GM12878 (cell line): ENCODE measurements at regions not wholly inside any gene's neighbourhood (a gene's known extent, or its start where the extent isn't known, plus 50 kb on each side); places are given as distances from the start of the nearest gene placed in this dataset.

ENCODE experiments used
- ATAC-seq: fragments of 200-7000 bp; cut with Tn5 transposase; 3 replicates; pipeline ENCODE4 v1.9.1; 2020; ENCODE audit warnings: mild to moderate bottlenecking, moderate library complexity
- BruUV-seq: library from RNA; stranded (reverse); fragments of 400-500 nt; replicated peaks from 2 replicates; lab custom pipeline; 2021; lab: Mats Ljungman, UMichigan
- CTCF ChIA-PET: fragments of 300-600 bp; sonication (Branson Sonifier 250); formaldehyde crosslinking; extraction: SDS; loops from one replicate; lab custom pipeline; 2021; ENCODE audit warnings: inconsistent platforms; lab: Yijun Ruan, JAX
- POLR2A ChIA-PET: fragments of 350-600 bp; formaldehyde crosslinking; extraction: SDS; loops from one replicate; lab custom pipeline; 2021; ENCODE audit warnings: inconsistent platforms; lab: Charles Lee
- RAD21 ChIA-PET: fragments of 300-600 bp; sonication (Branson Sonifier 250); formaldehyde crosslinking; loops from one replicate; lab custom pipeline; 2023; ENCODE audit warnings: antibody characterized with exemption; ENCODE audit not compliant: unreplicated experiment; lab: Charles Lee
- SMC1A ChIA-PET: fragments of 300-600 bp; sonication (Branson Sonifier 250); formaldehyde crosslinking; loops from one replicate; lab custom pipeline; 2023; ENCODE audit not compliant: unreplicated experiment, uncharacterized antibody; lab: Charles Lee
- DNase-seq: peaks from one replicate; pipeline ENCODE4 v3.0.0-alpha.2; 2011; ENCODE audit warnings: low read depth, low spot score
- FAIRE-seq: peaks from 3 replicates; lab custom pipeline; 2011; peaks lifted over from hg19 to GRCh38; lab: Jason Lieb, UNC
- H2AFZ ChIP-seq: 2 replicates; pipeline ENCODE4 v1.6.0; 2011; ENCODE audit warnings: low read depth, low read length, control low read depth; ENCODE audit not compliant: control insufficient read depth
- H3K27ac ChIP-seq: 2 replicates; pipeline ENCODE4 v1.5.1; 2011; ENCODE audit warnings: control low read depth; ENCODE audit not compliant: control insufficient read depth, insufficient read depth
- H3K27me3 ChIP-seq, 2 experiments: replicated peaks in 1 of 2; 2 replicates each; pipeline versions ENCODE4 v1.6.0 to v1.6.1; 2011; ENCODE audit warnings: low read length in 1 of 2; ENCODE audit not compliant: control insufficient read depth in 2 of 2, insufficient read depth in 2 of 2
- H3K36me3 ChIP-seq, 2 experiments: 2 replicates each; pipeline ENCODE4 v1.5.1; 2011; ENCODE audit warnings: low read length in 1 of 2; ENCODE audit not compliant: control insufficient read depth in 2 of 2, insufficient read depth in 2 of 2
- H3K4me1 ChIP-seq: 2 replicates; pipeline ENCODE4 v1.6.1; 2011; ENCODE audit warnings: mild to moderate bottlenecking, low read length, moderate library complexity, mixed read lengths; ENCODE audit not compliant: control insufficient read depth, insufficient read depth
- H3K4me2 ChIP-seq: 2 replicates; pipeline ENCODE4 v1.6.0; 2011; ENCODE audit warnings: control low read depth; ENCODE audit not compliant: control insufficient read depth, insufficient read depth
- H3K4me3 ChIP-seq: fragments of 200-600 bp; sonication (generic); 2 replicates; pipeline ENCODE4 v1.5.1; 2016
- H3K79me2 ChIP-seq: 2 replicates; pipeline ENCODE4 v1.6.0; 2011; ENCODE audit warnings: low read length; ENCODE audit not compliant: control insufficient read depth, insufficient read depth
- H3K9ac ChIP-seq: 2 replicates; pipeline ENCODE4 v1.8.0; 2011; ENCODE audit warnings: low read length, control low read depth, mixed read lengths; ENCODE audit not compliant: control insufficient read depth, insufficient read depth
- H3K9me3 ChIP-seq: replicated peaks from 3 replicates; pipeline ENCODE4 v1.5.1; 2011; ENCODE audit warnings: mild to moderate bottlenecking, low read length; ENCODE audit not compliant: control insufficient read depth, insufficient read depth
- H4K20me1 ChIP-seq: 2 replicates; pipeline ENCODE4 v1.6.0; 2011; ENCODE audit not compliant: control insufficient read depth, insufficient read depth
- ATF2 ChIP-seq: IDR thresholded peaks from 2 replicates; pipeline ENCODE4 v1.6.1; 2012; ENCODE audit warnings: low read length, inconsistent platforms
- BCLAF1 ChIP-seq: fragments of 450-650 bp; IDR thresholded peaks from 2 replicates; pipeline ENCODE4 v1.6.1; 2017; ENCODE audit warnings: antibody characterized with exemption, mild to moderate bottlenecking, moderate library complexity
- CEBPB ChIP-seq, 2 experiments: fragments of 150-350 bp in 1 of 2; IDR thresholded peaks; 2 replicates each; pipeline ENCODE4 v1.6.1; 2012 to 2014; ENCODE audit warnings: low read depth in 2 of 2, low read length in 2 of 2, borderline replicate concordance in 1 of 2, inconsistent platforms in 1 of 2
- DPF2 ChIP-seq: fragments of 450-650 bp; IDR thresholded peaks from 2 replicates; pipeline ENCODE4 v1.6.1; 2017; ENCODE audit warnings: mild to moderate bottlenecking
- MYB ChIP-seq: fragments of 150-350 bp; IDR thresholded peaks from 2 replicates; pipeline ENCODE4 v1.6.1; 2014; ENCODE audit warnings: mild to moderate bottlenecking, low read depth, low read length, borderline replicate concordance
- NFYA ChIP-seq: IDR thresholded peaks from 2 replicates; pipeline ENCODE4 v1.6.1; 2011; ENCODE audit warnings: low read depth, mild to moderate bottlenecking, low read length, improper control_type of control experiment, borderline replicate concordance
- POLR2AphosphoS5 ChIP-seq: IDR thresholded peaks from 2 replicates; pipeline ENCODE4 v1.6.1; 2011; ENCODE audit warnings: mild to moderate bottlenecking, low read length, inconsistent platforms
- SPI1 ChIP-seq: IDR thresholded peaks from 2 replicates; pipeline ENCODE4 v1.6.1; 2011; ENCODE audit warnings: low read depth, mild to moderate bottlenecking, low read length, moderate library complexity, borderline replicate concordance; ENCODE audit not compliant: insufficient read depth
- SREBF2 ChIP-seq: IDR thresholded peaks from 2 replicates; pipeline ENCODE4 v1.6.1; 2012; ENCODE audit warnings: mild to moderate bottlenecking, low read length
- ZBTB40 ChIP-seq: fragments of 450-650 bp; IDR thresholded peaks from 2 replicates; pipeline ENCODE4 v1.6.1; 2016; ENCODE audit warnings: mild to moderate bottlenecking, moderate library complexity, borderline replicate concordance
- WGBS: methylation state at CpG from one replicate; pipeline ENCODE4 v1.1.6; 2016; ENCODE audit warnings: low lambda C conversion rate; ENCODE audit not compliant: insufficient replicate concordance, insufficient coverage; ENCODE audit errors: missing lambda C conversion rate; 5-methylcytosine and 5-hydroxymethylcytosine counted together
- in situ Hi-C: fragments of 300-500 bp; cut with MboI; formaldehyde crosslinking; loops from 9 replicates; pipeline ENCODE4 v1.14.3; 2018; ENCODE audit warnings: mixed read lengths
- intact Hi-C: fragments of 100-400 bp; cut with micrococcal nuclease; formaldehyde crosslinking; loops from one replicate; pipeline ENCODE4 v1.14.2; 2022; ENCODE audit not compliant: unreplicated experiment

- no peaks in the 10 kb centered on the region for H4K20me1 ChIP-seq
- H3K9me3 ChIP-seq: no peaks in the 10 kb centered on the region
- H3K36me3 ChIP-seq: no peaks in the 10 kb centered on the region
- ATAC-seq (no peak), DNase-seq (no peak), FAIRE-seq (no peak)
- H2AFZ ChIP-seq: no peak overlapping the region
- WGBS: 3% methylated on average over 2 of the region's 2 CpGs
- ChIA-PET RAD21 (no interaction called here), SMC1A (no interaction called here), POLR2A (no interaction called here), CTCF (no interaction called here)
- TF ChIP-seq DPF2 (no peak), SREBF2 (no peak)
- no peak overlapping the region for H3K27ac ChIP-seq
- no peak overlapping the region for H3K4me3 ChIP-seq
- no peaks in the 10 kb centered on the region for H3K4me1 ChIP-seq
- intact Hi-C loops (no loop called here), in situ Hi-C loops (no loop called here)
- H3K27me3 ChIP-seq: no peaks in the 10 kb centered on the region
- H3K9ac ChIP-seq: no peak overlapping the region
- H3K79me2 ChIP-seq: no peaks in the 10 kb centered on the region
- H3K4me2 ChIP-seq: no peak overlapping the region
- BruUV-seq: no TSS peak
Observed at GRCh38 chr10:109591601-109592000, 331.7 kb downstream of the XPNPEP1 start.

GRCh38 chr10:109588259-109588658, 335.1 kb downstream of the XPNPEP1 start:
- intact Hi-C loops (no loop called here), in situ Hi-C loops (no loop called here)
- Histone ChIP-seq H3K36me3 (no peaks in the 10 kb centered on the region), H3K4me3 (no peak overlapping the region), H3K9me3 (no peaks in the 10 kb centered on the region), H2AFZ (no peak overlapping the region), H3K4me2 (no peak overlapping the region), H3K9ac (no peak overlapping the region), H3K4me1 (no peaks in the 10 kb centered on the region), H3K27me3 (no peaks in the 10 kb centered on the region), H4K20me1 (no peaks in the 10 kb centered on the region), H3K27ac (no peak overlapping the region), H3K79me2 (no peaks in the 10 kb centered on the region)
- POLR2A ChIA-PET: no interaction called here
- 14% methylated on average over 3 of the region's 3 CpGs for WGBS
- RAD21 ChIA-PET: no interaction called here
- BruUV-seq: no TSS peak
- FAIRE-seq (no peak), ATAC-seq (no peak), DNase-seq (no peak)
- SMC1A ChIA-PET: no interaction called here
- CTCF ChIA-PET: no interaction called here
- TF ChIP-seq SPI1: no peak
- TF ChIP-seq CEBPB (IDR thresholded peaks at IDR 0.05; ENCODE audit: borderline replicate concordance in 1 of 2, low read depth in 2 of 2, low read length in 2 of 2): no peak
- no peak for TF ChIP-seq ZBTB40
- TF ChIP-seq MYB: no peak
- no peak for TF ChIP-seq NFYA
- no peak for TF ChIP-seq ATF2
- TF ChIP-seq BCLAF1: no peak
- TF ChIP-seq POLR2AphosphoS5: no peak
